Lung (tissue), 11 donors: ENCODE measurements at regions not wholly inside any gene's neighbourhood (a gene's known extent, or its start where the extent isn't known, plus 50 kb on each side); places are given as distances from the start of the nearest gene placed in this dataset.
A peak's percentile ranks its signal among the peaks of the same experiment; 100 is the strongest.

Source experiments
- ATAC-seq: fragments of 200-7000 bp; cut with Tn5 transposase; one replicate; pipeline ENCODE4 v1.9.1; 2020; ENCODE audit warnings: moderate number of reproducible peaks; ENCODE audit not compliant: insufficient read depth, low FRiP score
- DNase-seq, 3 donors: peaks; one replicate each; pipeline ENCODE4 v3.0.0-alpha.2; 2013 to 2017
- H3K27ac ChIP-seq, 2 donors: one replicate each; pipeline ENCODE4 v1.5.1; 2013; ENCODE audit warnings: mild to moderate bottlenecking in 2 of 2, moderate library complexity in 2 of 2, control low read depth in 1 of 2, inconsistent platforms in 1 of 2, low read depth in 1 of 2, low read length in 1 of 2
- H3K27me3 ChIP-seq, 3 donors: one replicate each; pipeline ENCODE4 v1.5.1; 2013; ENCODE audit warnings: low read length in 2 of 3; ENCODE audit not compliant: control insufficient read depth in 3 of 3, insufficient read depth in 3 of 3
- H3K36me3 ChIP-seq, 4 donors: one replicate each; pipeline ENCODE4 v1.5.1; 2013; ENCODE audit warnings: low read length in 4 of 4, mild to moderate bottlenecking in 1 of 4, moderate library complexity in 1 of 4; ENCODE audit not compliant: control insufficient read depth in 4 of 4, insufficient read depth in 4 of 4
- H3K4me1 ChIP-seq, 5 donors: one replicate each; pipeline ENCODE4 v1.5.1; 2013; ENCODE audit warnings: low read length in 5 of 5, mild to moderate bottlenecking in 2 of 5, moderate library complexity in 1 of 5; ENCODE audit not compliant: control insufficient read depth in 5 of 5, insufficient read depth in 5 of 5
- H3K4me3 ChIP-seq: one replicate; pipeline ENCODE4 v1.5.1; 2013; ENCODE audit warnings: mild to moderate bottlenecking, control low read depth, moderate library complexity
- H3K9ac ChIP-seq, 2 donors: one replicate each; pipeline ENCODE4 v1.5.1; 2013; ENCODE audit warnings: low read length in 2 of 2, control low read depth in 1 of 2; ENCODE audit not compliant: insufficient read depth in 1 of 2
- H3K9me3 ChIP-seq, 4 donors: one replicate each; pipeline ENCODE4 v1.5.1; 2013; ENCODE audit warnings: low read length in 3 of 4, mild to moderate bottlenecking in 1 of 4, moderate library complexity in 1 of 4; ENCODE audit not compliant: control insufficient read depth in 4 of 4, insufficient read depth in 3 of 4
- WGBS, 2 donors: extraction: QIAGEN DNeasy Blood & Tissue Kit; methylation state at CpG; one replicate each; pipeline ENCODE4 v1.1.7; 2013; 5-methylcytosine and 5-hydroxymethylcytosine counted together
- TF ChIP-seq, protein P1 (sequence below): IDR thresholded peaks from 2 replicates; pipeline ENCODE4 v1.5.1; 2012; ENCODE audit warnings: mild to moderate bottlenecking; ENCODE audit errors: control extremely low read depth, extremely low read depth
- donor health status: control.
- donor health status: control.
- donor health status: Bipolar disorder and iron deficiency.
- donor health status: healthy.
- donor health status: DM: yes; HTN: yes; CAD: no.

DNA sequence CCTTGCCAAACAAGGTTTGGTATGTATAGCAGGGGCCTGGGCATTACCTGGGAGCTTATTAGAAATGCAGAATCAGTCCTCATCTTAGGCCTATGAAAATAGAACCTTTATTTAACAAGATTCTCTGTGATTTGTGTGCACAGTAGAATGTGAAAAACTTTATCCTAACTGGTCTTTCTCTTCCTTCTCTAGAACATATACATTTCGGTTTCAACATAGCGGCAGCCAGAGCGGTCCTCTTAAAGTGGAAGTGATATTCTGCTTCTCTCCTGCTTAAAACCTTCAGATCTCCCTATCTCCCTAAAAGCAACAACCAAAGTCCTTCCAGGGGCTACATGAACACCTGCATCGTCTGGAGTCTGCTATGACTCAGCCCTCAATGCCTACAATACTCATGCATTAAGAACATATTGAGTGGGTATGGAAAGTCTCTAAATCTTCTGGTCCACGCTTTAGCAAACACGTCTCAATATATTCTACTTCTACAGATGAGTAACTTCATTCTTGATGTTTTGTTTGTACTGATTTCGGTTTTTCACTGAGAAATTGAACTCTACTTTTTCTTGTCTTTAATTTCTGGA lies 84.5 kb downstream of the SPRY2 start:
- H3K9me3 ChIP-seq = no peaks in the 10 kb centered on the region
- TF ChIP-seq, protein P1, sequence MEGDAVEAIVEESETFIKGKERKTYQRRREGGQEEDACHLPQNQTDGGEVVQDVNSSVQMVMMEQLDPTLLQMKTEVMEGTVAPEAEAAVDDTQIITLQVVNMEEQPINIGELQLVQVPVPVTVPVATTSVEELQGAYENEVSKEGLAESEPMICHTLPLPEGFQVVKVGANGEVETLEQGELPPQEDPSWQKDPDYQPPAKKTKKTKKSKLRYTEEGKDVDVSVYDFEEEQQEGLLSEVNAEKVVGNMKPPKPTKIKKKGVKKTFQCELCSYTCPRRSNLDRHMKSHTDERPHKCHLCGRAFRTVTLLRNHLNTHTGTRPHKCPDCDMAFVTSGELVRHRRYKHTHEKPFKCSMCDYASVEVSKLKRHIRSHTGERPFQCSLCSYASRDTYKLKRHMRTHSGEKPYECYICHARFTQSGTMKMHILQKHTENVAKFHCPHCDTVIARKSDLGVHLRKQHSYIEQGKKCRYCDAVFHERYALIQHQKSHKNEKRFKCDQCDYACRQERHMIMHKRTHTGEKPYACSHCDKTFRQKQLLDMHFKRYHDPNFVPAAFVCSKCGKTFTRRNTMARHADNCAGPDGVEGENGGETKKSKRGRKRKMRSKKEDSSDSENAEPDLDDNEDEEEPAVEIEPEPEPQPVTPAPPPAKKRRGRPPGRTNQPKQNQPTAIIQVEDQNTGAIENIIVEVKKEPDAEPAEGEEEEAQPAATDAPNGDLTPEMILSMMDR = no peak
- no peak for ATAC-seq
- H3K27ac ChIP-seq = no peak overlapping the region
- 82 to 88% methylated on average over 7 of the region's 7 CpGs for WGBS, 2 donors
- DNase-seq = no peak
- H3K4me1 ChIP-seq = no peaks in the 10 kb centered on the region
- H3K36me3 ChIP-seq = no peaks in the 10 kb centered on the region
- no peaks in the 10 kb centered on the region for H3K27me3 ChIP-seq
- H3K4me3 ChIP-seq = no peak overlapping the region
- H3K9ac ChIP-seq = no peak overlapping the region

DNA sequence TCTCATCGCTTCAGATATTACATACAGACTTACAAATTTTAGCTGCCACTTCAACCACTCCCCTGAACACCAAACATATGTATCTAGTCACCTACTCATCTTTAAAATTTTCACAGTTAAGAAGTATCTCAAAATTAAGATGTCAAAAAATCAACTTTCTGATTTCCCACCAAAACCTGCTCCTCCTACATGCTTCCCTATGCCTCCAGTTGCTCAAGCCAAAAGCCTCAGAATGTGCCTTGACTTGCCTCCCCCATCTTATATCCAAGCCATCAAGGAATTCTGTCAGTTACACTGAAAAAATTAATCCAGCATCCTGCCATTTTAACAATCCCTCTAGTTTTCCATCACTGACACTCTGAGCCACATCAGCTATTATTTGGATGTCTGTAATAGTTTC lies 85.0 kb downstream of the SPRY2 start:
- 86 to 94% methylated on average over 1 of the region's 1 CpG for WGBS, 2 donors
- no peak for ATAC-seq
- no peaks in the 10 kb centered on the region for H3K4me1 ChIP-seq

GRCh38 chr13:80251403-80251802 lies 89.5 kb downstream of the SPRY2 start:
- Histone ChIP-seq H3K9me3 (no peaks in the 10 kb centered on the region), H3K36me3 (no peaks in the 10 kb centered on the region), H3K9ac (no peak overlapping the region), H3K27me3 (no peaks in the 10 kb centered on the region), H3K4me3 (no peak overlapping the region), H3K4me1 (no peaks in the 10 kb centered on the region), H3K27ac (no peak overlapping the region)
- ATAC-seq = no peak
- TF ChIP-seq, protein P1 = no peak
- peak in 1 of 3 donors; percentile 38 for DNase-seq
- 47 to 50% methylated on average over 2 of the region's 2 CpGs for WGBS, 2 donors

More for the DNA sequence above, 85.0 kb downstream of the SPRY2 start:
- H3K36me3 ChIP-seq = no peaks in the 10 kb centered on the region
- TF ChIP-seq, protein P1 = no peak
- no peaks in the 10 kb centered on the region for H3K9me3 ChIP-seq
- no peaks in the 10 kb centered on the region for H3K27me3 ChIP-seq
- DNase-seq = no peak
- H3K4me3 ChIP-seq = no peak overlapping the region
- H3K9ac ChIP-seq = no peak overlapping the region
- no peak overlapping the region for H3K27ac ChIP-seq

GRCh38 chr13:80250213-80250810 lies 90.6 kb downstream of the SPRY2 start:
- no peaks in the 10 kb centered on the region for H3K4me1 ChIP-seq
- H3K9ac ChIP-seq = no peak overlapping the region
- no peaks in the 10 kb centered on the region for H3K9me3 ChIP-seq
- H3K27me3 ChIP-seq = no peaks in the 10 kb centered on the region
- TF ChIP-seq, protein P1 = no peak
- H3K27ac ChIP-seq = no peak overlapping the region
- ATAC-seq = no peak
- DNase-seq = no peak
- WGBS, 2 donors = 81 to 87% methylated on average over 7 of the region's 7 CpGs
- H3K4me3 ChIP-seq = no peak overlapping the region
- H3K36me3 ChIP-seq = no peaks in the 10 kb centered on the region
